Esophagus mucosa (tissue), 1 donor: ENCODE measurements at regions not wholly inside any gene's neighbourhood (a gene's known extent, or its start where the extent isn't known, plus 50 kb on each side); places are given as distances from the start of the nearest gene placed in this dataset.

ENCODE experiments used
- ATAC-seq: fragments of 200-7000 bp; cut with Tn5 transposase; one replicate; pipeline ENCODE4 v1.9.1; 2020
- donor health status: DM: yes; HTN: yes; CAD: no.

GRCh38 chrX:40449956-40450706, 130.6 kb upstream of the ATP6AP2 start:
- no peak for ATAC-seq

GRCh38 chrX:40449396-40449795, 131.4 kb upstream of the ATP6AP2 start:
- peak; percentile 86 for ATAC-seq

- no peak for ATAC-seq
Observed at GRCh38 chrX:40448793-40449192, 132.0 kb upstream of the ATP6AP2 start.

DNA sequence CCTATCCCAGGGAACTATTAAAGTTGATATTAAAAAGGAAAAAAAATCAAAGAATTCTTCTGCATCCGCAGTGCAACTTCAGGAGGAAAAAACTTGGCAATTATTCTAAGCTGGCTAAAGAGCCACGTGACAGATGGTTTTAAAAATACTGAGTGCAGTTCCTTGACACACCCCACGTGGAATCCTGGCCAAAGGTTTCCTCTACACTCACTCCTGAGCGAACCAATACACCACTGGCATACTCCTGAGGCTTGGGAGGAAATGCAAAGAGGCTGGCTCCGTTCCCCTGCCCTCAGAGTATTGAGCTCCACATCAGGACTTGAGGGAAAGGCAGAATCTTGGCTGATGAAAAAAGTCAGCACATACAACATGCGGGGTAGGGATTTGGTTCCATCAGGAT, 133.8 kb upstream of the ATP6AP2 start:
- ATAC-seq = peak; percentile 74

GRCh38 chrX:40445691-40446090, 135.1 kb upstream of the ATP6AP2 start:
- no peak for ATAC-seq

GRCh38 chrX:40444798-40445496, 135.8 kb upstream of the ATP6AP2 start:
- ATAC-seq = peak; percentile 39

DNA sequence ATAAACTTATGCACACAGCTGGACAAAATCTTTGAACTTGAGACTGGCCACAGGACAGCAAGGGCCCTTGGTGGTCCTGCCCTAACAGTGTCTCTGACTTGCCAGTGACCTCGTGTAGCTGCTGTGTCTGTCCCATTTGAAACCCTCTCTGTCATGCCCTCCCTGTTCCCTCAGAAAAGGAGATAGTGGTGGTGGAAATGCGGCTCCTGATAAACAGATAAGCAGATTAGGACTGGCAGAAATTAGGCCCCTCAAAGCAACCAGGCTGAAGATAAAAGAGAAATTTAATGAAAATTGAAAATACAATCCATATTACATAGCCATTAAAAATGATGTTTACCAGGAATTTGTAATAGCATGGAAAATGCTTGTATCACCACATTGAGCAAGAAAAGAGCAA, 136.6 kb upstream of the ATP6AP2 start:
- no peak for ATAC-seq

DNA sequence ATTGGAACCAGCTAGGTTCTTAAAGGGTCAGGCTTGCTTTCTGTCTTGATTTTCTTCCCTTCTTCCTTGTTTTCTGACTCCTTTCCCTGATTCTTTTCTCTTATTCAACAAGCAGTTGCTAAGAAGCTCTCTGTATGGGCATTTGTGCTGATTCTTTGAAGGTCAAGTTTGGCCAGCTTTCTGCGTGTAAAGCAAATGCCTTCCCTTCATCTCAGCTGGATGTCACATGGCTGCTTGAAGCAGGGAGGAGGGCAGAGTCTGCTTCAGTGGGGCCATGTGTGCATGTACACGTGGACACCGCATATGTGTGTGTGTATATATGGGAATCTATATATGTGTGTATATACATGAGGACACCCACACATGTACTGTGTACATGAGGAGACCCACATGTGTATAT, 139.9 kb upstream of the ATP6AP2 start:
- ATAC-seq = no peak

DNA sequence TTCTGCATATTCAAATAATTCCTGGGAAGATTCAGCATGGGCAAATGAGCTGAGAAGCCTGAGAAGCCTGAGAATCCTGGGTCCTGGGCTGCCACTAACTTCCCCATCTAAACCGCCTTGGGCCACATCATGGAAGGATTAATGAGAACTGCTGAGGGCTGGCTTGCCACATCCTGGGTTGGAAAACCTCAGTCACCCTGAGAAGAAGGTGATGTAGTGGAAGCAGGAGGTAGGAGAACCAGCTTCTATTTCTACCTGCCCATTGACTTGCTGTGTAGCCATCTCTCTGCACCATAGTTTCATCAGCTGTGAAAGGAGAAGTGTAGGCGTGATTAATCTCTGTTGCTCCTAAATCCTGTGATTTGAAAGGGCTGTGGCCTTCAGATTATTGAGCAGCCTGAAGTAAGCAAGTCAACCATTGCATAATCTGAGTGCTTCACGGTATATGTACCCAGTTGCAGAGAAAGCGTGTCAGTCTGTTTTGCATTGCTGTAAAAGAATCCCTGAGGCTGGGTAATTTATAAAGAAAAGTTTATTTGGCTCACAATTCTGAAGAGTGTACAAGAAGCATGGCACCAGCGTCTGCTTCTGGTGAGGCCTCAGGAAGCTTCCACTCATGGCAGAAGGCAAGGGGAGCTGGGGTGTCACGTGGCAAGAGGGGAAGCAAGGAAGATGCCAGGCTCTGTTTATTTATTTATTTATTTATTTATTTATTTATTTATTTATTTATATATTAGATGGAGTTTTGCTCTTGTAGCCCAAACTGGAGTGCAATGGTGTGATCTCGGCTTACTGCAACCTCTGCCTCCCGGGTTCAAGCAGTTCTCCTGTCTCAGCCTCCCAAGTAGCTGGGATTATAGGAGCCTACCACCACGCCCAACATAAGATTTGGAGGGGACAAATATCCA, 140.9 kb upstream of the ATP6AP2 start:
- ATAC-seq = no peak

GRCh38 chrX:40437348-40437747, 143.4 kb upstream of the ATP6AP2 start:
- ATAC-seq = no peak

GRCh38 chrX:40434947-40435346, 145.8 kb upstream of the ATP6AP2 start:
- ATAC-seq = peak; percentile 85

DNA sequence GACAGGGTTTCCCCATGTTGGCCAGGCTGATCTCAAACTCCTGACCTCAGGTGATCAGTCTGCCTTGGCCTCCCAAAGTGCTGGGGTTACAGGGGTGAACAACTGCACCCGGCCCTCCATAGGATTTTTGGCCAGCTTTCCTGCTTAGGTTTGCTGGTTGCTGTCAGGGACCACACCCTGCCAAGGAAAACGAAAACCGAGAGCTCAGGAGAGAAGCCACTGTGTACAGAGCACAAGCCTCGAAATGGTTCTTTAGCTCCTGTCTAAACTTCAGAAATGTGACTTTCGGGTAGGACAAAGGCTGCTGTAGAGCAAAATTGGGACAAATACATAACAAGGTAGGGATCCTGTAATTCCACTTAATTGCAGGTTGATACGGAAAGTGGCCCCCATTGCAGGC, 146.3 kb upstream of the ATP6AP2 start:
- peak; percentile 62 for ATAC-seq

DNA sequence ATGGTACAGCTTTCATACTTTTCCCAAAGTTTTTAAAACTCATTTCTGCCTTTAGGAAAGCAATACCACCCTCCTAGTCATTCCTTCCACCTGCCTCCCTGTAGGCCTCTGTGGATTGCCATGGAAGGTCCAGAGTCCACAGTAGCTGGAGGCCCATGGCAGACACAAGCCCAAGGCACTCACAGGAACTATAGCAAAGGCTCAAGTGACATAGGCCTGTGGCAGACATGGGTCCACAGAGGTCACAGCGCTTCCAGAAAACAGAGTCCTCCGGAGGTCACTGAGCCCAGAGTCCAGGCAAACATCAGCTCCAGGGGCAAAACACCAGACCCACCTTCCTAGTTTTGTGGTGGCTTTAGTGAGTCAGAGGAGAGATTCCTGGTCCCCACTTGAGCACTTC, 147.6 kb upstream of the ATP6AP2 start:
- ATAC-seq = peak; percentile 7

- ATAC-seq = no peak
Observed at GRCh38 chrX:40424259-40424658, 156.5 kb upstream of the ATP6AP2 start.

DNA sequence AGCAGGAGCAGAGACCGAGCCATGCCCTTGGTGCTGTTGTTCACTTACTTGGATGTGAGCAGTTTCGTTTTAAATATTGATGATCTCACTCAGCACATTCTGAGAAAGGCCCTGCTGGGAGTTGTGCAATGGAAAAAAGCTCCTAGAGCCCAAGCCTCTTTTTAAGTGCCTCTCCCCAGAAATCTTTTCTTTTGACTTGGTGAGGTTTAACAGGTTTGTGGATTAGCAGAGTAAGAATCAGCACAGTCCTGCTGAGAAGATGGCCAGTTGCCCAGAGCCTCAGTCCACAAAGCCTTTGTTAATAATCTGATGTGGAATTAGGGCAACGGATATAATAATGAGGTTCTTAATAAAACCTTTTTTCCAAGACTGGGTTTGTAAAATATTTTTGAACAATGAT, 157.5 kb upstream of the ATP6AP2 start:
- ATAC-seq = peak; percentile 81

DNA sequence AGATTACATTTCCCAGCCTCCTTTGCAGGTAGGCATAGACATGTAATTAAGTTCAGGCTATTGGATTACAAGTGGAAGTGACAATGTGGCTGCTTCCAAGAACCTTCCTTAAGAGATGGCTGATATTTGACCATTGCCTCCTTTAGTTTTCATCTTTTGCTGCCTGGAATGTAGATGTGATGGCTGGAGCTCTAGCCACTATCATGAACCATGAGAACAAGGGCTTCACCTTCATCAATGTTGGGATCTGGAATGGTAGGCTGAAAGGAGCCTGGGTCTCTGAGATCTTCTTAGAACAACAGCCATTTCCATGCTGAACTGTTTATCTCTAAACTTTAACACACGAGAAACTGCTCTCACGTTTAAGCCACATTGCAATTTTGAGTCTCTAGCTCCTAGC, 158.7 kb upstream of the ATP6AP2 start:
- ATAC-seq = no peak

DNA sequence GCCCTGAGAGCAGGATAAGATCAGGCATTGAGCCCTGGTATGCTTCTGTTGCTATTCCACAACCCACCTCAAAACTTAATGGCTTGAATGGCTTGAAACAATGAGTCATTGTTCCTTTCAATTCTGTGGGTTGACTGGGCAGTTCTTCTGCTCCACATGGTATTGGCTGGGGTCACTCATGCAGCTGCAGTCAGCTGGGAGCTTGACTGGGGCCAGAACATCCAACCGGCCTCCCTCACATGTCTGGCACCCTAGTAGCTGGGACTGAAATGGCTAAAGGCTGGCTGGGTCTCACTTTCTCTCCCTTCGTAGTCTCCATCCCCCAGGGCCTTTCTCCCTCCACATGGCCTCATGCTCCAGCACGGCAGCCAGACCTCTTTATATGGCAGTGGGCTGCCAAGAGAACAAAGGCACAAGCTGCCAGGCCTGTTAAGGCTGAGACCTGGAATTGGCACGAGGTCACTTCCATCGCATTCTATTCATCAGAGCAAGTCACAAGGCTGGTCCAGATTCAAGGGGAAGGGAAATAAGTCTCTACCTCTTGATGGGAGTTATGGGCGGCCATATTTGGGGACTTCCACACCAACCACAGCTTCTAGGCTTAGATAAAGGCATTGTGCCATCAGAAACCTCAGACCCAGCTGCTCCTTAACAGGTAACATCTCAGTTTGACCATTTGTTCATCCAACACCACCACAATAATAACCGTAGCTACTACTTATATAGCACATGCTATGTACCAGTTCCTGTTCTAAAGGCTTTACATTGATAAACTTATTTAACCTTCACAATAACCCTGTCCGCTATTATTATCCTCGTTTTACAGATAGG, 159.7 kb upstream of the ATP6AP2 start:
- ATAC-seq = no peak

GRCh38 chrX:40418813-40419195, 162.0 kb upstream of the ATP6AP2 start:
- peak; percentile 38 for ATAC-seq

GRCh38 chrX:40418146-40418812, 162.5 kb upstream of the ATP6AP2 start:
- peak; percentile 81 for ATAC-seq

DNA sequence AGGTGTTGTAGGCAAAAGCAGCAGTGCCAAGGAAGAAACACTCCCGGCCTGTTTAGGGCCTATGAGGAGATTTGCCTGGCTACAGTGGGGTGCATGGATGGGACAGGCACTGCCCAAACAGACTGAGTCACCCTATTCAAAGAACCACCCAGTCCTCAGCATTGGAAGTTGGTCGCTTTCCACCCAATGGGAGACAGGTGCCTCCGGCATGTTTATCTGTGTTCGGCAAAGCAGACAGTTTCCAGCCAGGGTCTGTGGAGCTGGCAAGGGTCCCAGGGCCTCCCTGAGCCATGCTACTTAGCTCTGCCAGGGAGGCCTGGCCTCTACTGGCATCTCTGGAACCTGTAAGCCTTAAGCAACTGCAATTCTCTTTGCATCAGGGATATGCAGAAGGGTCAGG, 165.1 kb upstream of the ATP6AP2 start:
- peak; percentile 80 for ATAC-seq

- no peak for ATAC-seq
Observed at GRCh38 chrX:40414335-40414734, 166.4 kb upstream of the ATP6AP2 start.
